MV-4-11 (cell line): ENCODE measurements at regions not wholly inside any gene's neighbourhood (a gene's known extent, or its start where the extent isn't known, plus 50 kb on each side); places are given as distances from the start of the nearest gene placed in this dataset.
A peak's percentile ranks its signal among the peaks of the same experiment; 100 is the strongest.

Experiments
- DNase-seq: peaks from one replicate; lab custom pipeline; 2025; lab: John Stamatoyannopoulos, UW

DNA sequence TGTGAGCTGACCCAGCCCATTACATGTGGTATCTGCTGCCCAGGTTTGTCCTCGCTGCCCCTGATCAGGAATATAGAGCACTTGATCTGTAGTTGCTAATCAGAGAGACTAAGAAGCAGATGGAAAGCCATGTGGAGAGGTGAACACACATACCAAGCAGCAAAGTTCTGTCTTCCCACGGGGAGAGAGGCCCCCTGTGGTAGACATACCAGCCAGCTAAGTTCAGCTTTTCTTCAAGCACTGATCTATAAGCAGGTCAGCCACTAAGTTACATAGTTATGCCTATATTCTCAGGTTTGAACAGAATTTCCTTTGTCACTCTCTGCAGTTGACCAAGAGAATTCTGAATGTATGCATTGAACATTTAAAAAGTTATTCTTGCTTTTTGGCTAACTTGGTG is 76.4 kb downstream of the DDX3Y start:
- no peak for DNase-seq

DNA sequence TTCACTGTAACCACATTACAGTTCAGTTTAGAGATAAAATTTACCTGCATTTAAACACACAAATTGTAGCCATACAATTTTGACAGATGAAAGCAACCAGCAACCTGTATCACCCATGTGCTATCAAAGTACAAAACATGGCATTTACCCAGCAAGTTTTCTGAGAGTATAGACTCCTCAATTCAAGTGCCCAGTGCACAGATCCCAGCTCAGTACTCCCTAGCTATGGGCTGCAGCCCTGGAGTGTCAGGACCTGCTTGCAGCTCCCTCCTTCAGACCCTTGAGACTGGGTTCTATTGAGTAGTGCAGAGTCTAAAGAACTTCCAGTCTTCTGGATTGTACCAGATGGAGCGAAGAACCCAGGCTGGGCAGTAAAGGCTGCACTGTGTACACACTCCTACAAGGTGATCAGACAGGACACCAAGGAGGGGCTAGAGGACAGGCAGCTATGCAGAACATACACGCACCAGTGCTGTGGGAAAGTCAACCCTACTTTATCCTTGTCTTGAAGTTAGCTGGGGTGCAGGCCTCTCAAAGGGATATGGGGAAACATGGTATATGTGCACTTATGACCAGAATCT is 77.7 kb downstream of the DDX3Y start:
- DNase-seq = no peak

DNA sequence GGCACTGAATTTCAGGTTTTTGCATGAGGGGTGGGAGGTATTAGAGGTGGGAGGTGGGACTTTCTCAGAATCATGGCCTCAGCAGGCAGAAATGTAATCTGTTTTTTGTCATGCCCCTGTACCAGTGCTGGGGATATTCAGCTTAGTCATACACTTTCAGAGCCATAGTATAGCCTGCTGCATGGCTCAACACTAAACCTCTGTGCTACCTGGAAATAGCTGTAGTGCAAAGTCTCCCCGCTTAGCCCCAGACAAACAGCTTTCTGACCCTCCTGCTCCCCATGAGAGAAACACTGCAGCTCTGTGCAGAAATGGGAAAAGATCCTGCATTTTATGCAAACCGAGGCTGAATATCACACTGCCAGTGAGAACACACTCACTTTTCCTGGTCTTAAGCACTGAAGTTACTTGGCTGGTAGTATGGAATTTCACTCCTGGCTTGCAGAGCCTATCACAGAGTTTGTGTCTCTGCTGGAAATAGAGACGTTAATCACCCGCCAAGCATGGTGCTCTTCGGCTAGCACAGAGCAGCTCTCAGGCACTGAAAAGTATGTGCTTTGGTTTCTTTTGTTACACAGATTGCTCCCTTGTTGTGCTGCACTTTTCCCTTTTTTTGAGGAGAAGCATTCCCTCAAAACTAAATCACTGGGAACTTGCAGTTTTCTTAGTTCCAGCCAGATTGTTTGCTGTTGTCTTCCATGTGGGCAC is 80.1 kb downstream of the DDX3Y start:
- DNase-seq = no peak

DNA sequence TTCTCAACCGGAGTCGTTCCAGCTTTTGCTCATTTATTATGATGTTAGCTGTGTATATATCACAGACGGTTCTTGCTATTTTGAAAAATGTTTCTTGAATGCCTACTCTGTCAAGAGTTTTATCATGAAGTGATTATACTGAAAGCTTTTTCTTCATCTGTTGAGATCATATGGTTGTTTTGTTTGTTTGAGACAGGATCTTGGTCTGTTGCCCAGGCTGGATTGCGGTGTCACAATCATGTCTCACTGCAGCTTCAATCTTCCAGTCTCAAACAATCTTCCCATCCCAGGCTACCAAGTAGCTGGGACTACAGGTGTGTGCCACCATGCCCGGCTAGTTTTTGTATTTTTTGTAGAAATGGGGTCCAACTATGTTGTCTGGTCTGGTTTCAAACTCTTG is 112.8 kb downstream of the DDX3Y start:
- no peak for DNase-seq

DNA sequence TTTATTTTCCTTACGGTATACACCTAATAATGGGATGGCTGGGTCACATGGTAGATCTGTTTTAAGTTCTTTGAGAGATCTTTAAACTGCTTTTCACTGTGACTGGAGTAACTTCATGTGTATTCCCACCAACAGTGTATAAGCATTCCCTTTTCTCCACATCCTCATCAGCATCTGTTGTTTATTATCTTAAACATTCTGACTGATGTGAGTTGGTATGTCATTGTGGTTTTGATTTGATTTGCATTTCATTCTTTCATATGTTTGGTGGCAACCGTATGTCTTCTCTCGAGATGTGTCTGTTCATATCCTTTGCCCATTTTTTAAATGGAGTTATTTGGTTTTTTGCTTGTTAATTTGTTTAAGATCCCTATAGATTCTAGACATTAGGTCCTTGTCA is 114.8 kb downstream of the DDX3Y start:
- DNase-seq = no peak

DNA sequence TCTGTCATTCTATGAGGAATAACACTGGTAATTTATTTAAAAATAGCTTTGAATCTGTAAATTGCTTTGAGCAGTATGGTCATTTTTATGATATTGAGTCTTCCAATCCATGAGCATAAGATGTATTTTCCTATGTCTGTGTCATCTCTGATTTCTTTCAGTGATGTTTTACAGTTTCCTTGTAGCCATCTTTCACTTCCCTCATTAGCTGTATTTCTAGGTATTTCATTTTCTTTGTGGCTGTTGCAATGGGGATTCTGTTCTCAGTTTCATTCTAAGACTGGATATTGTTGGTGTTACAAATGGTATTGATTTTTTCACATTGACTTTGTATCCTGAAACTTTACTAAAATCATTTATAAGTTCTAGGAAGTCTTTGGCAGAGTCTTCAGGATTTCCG is 116.2 kb downstream of the DDX3Y start:
- DNase-seq = peak; percentile 54

DNA sequence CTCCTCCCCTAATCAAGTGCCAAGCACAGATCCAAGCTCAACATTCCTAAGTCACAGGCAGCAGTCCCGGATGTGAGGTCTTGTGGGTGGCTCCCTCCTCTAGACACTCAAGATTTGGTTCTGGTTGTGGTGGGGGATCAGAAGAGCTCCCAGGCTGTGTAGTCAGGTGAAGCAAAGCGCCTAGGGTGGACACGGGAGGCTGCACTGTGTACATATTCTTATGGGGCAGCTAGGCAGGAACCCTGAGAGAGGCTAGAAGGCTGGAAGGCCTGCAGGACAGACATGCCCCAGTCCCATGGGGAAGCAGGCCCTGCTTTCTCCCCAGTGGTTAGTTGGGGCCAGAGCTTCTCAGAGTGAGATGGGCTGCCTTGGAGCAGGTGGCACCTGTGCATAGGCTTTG is 118.9 kb downstream of the DDX3Y start:
- DNase-seq = no peak

DNA sequence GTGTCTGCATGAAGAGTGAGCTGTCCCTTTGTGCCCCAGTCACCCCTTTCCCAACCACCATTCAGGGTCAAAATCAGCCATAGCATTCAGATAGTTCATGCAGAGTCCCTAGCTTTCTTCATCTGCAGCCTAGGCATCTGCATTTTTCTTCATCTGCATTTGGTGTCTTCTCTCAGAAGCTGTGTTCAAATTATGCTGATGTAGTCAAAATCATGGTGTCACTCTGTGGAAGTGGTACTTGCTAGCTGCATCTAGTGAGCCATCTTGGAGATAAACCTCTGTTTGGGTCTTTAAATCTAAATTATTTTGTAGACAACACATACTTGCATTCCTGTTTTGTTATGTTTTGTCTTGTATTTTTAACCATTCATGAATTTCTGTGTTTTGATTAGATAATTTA is 119.8 kb downstream of the DDX3Y start:
- no peak for DNase-seq

DNA sequence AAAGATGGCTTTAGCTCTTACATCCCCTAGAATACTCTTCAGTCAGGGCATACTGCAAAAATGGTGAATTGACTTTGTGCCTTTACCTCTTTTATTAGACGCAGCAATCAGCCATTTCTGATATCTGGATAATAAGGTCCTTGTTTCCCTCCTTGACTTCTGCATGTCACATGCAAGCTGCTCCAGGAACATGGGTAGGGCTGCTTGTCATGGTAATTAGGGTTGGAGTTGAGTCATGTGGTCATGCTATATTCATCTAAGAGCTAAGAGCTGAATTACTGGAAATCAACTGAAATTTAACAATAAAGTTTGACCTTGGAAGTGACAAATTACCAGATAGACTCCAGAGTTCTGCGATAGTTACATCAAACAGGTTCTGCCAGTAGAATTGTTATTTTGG is 122.2 kb downstream of the DDX3Y start:
- DNase-seq = no peak

DNA sequence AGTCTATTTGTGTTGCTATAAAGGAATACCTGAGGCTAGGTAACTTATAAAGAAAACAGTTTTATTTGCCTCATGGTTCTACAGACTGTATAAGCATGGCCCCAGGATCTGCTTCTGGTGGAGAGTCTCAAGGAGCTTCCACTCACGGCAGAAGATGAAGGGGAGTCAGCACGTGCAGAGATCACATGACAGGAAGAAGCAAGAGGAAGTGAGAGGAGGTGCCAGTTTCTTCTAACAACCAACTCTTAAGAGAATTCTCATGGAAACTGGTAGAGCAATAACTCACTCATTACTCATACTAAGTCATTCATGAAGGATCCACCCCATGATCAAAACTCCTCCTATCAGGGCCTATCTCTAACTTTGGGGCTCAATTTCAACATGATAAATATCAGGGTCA is 135.6 kb downstream of the DDX3Y start:
- DNase-seq = peak; percentile 74

DNA sequence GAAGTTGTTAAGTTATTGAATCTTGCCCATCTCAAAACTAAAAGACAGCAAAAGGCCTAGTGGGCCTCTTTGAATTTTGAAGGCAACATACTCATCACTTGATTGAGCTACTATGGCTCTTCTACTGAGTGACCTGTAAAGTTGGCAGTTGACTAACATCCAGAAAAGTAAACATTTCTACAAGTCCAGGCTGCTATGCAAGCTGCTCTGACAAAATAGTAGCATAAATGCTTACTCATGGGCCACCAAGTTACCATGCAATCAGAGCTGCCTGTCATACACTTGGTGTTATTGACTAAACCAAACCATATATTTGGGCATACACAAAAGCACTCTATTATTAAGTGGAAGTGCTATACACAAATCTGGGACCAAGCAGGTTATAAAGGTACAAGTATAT is 148.8 kb downstream of the DDX3Y start:
- DNase-seq = no peak

DNA sequence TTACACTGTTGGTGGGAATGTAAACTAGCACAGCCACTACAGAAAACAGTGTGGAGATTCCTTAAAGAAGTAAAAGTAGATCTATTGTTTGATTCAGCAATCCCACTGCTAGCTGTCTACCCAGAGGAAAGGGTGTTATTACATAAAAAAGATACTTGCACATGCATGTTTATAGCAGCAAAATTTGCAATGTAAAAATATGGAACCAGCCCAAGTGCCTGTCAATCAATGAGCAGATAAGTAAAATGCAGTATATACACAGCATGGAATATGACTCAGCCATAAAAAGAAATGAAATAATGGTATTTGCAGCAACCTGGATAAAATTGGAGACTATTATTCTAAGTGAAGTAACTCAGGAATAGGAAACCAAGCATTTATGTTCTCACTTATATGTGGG is 161.7 kb downstream of the DDX3Y start:
- no peak for DNase-seq

DNA sequence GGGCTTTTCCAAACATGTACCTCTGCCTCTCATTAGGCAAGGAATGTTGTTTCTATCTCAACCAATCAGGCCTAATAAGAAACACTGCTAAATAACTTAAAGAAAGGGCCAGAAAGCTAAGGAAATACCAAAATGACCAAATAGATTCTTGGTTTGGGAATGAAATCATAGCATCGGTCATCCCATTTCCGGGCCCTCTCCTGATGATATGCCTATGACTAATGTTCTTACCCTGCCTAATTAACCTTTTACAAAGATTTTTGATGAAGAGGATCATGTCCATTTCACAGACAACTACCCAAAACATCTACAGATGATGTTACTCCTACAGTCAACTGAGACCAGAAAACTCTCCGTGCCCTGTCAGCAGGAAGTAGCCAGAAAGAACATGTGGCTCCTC is 164.0 kb downstream of the DDX3Y start:
- no peak for DNase-seq

DNA sequence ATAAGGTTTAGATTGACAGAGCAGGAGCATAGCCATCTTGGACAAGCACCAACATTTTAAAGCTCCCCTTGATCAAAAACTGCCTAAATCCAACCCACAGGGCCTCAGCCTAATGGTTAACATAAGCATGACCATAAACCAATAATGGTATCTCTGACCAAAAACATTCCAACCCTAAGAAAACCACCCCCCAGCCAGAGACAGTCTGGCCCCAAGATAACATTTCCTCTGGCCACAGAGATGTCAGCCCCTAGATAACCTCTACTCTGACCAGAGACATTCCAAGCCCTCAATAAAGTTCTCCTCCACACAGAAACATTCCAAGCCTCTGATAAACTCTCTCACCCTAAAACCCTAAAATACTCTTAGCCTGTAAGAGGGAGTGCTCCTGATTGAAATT is 164.4 kb downstream of the DDX3Y start:
- no peak for DNase-seq

DNA sequence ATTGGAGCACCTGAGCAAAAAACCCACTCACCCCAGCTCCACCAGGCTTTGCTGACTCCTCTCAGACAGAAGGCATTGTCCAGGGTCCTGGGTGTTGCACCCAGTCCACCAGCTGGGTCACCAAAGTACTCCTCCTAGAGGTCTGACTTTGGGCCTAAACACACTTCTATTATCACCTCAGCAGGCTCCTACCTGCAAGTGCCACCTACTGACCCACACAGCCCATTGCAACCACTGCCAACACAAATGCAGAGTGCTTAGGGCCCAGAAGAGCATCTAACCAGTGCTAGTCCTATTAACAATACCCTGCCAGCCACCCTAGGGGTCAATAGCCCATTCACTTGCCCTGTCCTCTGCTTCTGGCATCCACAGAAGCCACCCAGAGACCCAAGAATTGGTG is 178.1 kb downstream of the DDX3Y start:
- DNase-seq = no peak

DNA sequence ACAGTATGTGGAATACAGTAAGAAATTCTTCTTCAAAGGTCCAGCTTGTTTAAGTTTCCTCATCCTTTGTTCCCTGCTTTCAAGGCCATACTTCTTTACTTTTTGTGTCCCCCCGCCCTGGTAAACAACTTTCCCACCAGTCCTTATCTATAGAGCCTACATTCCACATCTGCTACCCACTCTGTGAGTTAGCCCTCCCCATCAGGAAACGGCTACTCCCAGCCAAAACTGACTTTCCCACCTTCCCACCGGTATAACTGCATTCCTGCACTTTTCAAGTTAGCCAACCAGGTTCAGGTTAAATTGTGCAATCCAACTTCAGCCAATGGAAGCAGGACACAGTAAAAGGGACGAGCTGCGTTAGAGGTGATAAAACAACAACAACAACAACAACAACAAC is 186.9 kb downstream of the DDX3Y start:
- no peak for DNase-seq

DNA sequence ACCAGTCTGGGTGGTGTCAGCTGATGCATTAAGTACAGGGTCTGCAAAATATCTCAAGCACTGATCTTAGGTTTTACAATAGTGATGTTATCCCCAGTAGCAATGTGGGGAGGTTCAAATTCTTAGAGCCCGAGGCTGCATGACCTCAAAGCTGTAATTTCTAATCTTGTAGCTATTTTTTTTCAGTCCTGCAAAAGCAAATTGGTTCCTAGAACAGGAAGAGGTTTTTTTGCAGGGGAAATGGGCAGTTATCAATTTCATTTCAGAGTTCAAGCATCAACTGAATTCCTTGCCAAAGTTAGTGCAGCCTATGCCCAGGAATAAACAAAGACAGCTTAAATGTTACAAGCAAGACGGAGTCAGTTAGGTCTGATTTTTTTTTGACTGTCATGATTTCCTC is 188.3 kb downstream of the DDX3Y start:
- peak; percentile 1 for DNase-seq

DNA sequence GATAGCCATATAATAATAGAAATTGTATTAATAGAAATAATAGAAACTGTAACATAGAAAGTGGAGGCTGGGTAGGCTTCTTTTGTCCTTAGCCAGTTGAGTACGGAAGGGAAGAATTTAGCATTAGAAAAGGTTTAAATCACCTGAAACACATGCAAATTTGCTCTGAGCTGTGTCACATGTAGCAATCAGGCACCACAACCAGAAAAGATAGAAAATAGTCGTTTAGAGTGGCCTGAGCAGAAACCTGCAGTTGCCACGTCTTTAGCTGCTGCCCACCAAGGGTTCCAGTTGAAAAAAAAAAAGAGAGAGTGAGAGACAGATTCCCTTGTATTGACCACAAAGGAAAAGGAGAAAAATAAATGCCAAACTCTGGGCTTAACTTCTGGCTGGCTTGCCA is 188.8 kb downstream of the DDX3Y start:
- no peak for DNase-seq

DNA sequence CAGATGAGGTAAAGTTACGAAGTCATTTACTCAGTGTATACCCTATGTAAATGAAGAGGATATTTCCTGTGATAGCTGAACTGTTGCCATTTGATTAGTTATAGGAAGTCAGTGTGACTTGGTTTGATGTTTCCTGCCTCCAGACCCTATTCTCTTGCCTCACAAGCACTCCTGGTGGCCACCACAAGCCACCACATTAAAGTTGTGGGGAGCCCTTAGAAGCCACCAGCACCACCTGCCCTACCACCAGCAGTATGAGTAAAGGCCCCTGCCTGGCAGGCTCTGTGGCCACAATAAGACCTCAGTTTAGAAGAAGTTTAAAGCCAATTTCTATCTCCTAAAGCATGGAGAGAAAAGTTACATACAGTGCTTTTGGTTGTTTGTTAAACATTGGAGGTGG is 189.7 kb downstream of the DDX3Y start:
- DNase-seq = peak; percentile 33

DNA sequence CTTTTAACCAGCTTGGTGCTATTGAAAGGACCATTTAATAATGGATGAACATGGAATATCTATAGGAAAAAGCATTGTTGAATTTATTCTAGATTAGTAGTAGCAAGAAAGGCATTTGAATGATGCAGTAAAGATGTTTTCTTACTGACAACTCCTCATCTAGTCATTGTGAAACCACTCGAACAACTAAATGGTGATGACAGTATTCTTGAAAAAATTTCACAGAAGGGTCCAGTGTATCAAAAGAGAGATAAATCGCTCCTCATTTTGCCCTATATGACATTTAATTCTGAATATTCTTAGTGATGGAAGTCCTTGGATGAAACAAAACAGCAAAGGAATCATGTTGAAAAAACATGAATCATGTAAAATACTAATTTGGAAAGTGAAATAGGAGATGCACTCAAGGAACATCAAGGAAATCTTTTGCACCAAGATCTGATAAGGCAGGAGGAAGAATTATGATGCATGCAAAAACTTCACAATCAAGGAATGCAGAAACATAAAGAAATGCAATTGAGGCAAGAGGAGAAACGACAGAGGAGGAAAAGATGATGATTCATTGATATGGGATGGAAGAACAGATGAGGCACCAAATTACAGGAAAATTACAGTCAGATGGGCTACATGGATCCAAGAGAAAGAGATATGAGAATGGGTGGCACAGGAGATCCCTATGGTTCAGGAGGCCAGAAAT is 190.4 kb downstream of the DDX3Y start:
- DNase-seq = no peak

DNA sequence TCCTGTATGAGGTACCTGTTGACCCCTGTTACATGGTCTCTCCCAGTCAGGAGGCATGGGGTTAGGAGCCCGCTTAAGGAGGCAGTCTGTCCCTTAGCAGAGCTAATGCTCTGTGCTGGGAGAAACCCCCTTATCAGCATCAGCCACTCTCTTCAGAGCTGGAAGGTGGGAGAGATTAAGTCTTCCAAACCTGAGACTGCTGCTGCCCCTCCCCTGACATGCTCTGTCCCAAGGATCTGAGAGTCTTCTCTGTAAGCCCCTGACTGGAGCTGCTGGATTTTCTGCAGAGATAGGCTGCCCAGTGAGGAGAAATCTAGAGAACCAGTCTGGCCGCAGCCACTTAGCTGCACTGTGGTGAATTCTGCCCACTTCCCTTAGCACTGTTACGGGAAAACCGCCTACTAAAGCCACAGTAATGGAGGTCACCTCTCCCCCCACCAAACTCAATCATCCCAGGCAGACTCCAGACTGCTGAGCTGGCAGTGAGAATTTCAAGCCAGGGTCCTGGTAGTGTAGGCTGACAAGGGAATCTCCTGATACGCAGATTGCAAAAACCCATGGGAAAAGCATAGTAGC is 222.3 kb downstream of the DDX3Y start:
- DNase-seq = peak; percentile 63

DNA sequence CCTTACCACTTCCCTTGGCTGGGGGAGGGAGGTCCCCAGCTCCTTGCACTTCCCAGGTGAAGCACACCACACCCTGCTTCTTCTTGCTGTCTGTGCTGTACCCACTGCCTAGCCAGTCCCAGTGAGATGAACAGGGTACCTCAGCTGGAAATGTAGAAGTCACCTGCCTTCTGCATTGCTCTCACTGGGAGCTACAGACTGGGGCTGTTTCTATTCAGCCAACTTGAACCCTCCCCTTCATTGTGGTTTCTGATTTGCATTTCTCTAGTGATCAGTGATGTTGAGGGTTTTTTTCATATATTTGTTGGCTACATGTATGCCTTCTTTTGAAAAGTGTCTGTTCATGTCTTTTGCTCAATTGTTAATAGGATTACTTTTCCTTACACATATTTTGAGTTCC is 222.8 kb downstream of the DDX3Y start:
- DNase-seq = no peak

DNA sequence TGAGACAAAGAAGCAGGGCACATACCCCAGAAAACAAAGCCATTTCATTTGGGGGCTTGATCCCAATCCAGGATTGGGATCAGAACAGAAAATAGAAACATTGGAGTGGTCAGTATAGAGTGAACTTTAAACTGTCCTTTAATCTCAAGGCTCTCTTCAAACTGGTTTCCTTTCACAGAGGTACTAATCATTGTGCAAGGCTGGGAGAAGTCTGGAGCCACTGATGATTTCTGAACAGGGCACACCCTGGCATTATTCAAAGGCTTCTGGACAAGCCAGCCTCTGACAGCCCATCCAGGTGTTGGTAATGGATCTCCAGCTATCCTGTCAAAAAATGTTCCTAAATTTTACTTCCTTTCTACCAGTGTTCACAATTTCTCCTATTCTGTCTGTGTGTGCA is 244.5 kb downstream of the DDX3Y start:
- DNase-seq = no peak
